IMR-90 (cell line): ENCODE measurements at regions not wholly inside any gene's neighbourhood (a gene's known extent, or its start where the extent isn't known, plus 50 kb on each side); places are given as distances from the start of the nearest gene placed in this dataset.

Source experiments
- ATAC-seq: fragments of 200-7000 bp; cut with Tn5 transposase; 2 replicates; pipeline ENCODE4 v1.9.1; 2020; ENCODE audit warnings: low read depth, mild to moderate bottlenecking, moderate library complexity
- BruUV-seq: library from RNA; stranded (reverse); fragments of 400-500 nt; replicated peaks from 2 replicates; lab custom pipeline; 2021; lab: Mats Ljungman, UMichigan
- CTCF ChIA-PET: fragments of 300-600 bp; formaldehyde crosslinking; extraction: SDS; loops from one replicate; lab custom pipeline; 2021; ENCODE audit warnings: antibody characterized with exemption; lab: Yijun Ruan, JAX
- POLR2A ChIA-PET: fragments of 300-600 bp; sonication (Branson Sonifier 250); formaldehyde crosslinking; loops from one replicate; lab custom pipeline; 2022; ENCODE audit warnings: antibody characterized with exemption; ENCODE audit not compliant: unreplicated experiment; lab: Charles Lee
- DNase-seq: peaks from one replicate; pipeline ENCODE4 v3.0.0; 2013
- H2AFZ ChIP-seq: replicated peaks from 2 replicates; pipeline ENCODE3; 2013; ENCODE audit warnings: low read length, mild to moderate bottlenecking; ENCODE audit not compliant: poor library complexity
- H2AK5ac ChIP-seq: 2 replicates; pipeline ENCODE4 v1.6.1; 2013; ENCODE audit warnings: low read depth, low read length, inconsistent platforms
- H2AK9ac ChIP-seq: replicated peaks from 2 replicates; pipeline ENCODE3; 2013; ENCODE audit warnings: mild to moderate bottlenecking, low read depth, low read length, moderate library complexity; ENCODE audit not compliant: poor library complexity
- H2BK120ac ChIP-seq: 2 replicates; pipeline ENCODE4 v1.6.1; 2013; ENCODE audit warnings: low read depth, low read length, inconsistent platforms
- H2BK15ac ChIP-seq: 3 replicates; pipeline ENCODE4 v1.6.1; 2013; ENCODE audit warnings: low read depth, low read length, inconsistent platforms
- H2BK20ac ChIP-seq: 2 replicates; pipeline ENCODE4 v1.6.1; 2013; ENCODE audit warnings: low read depth, mild to moderate bottlenecking, inconsistent platforms, low read length, moderate library complexity
- H2BK5ac ChIP-seq: 2 replicates; pipeline ENCODE4 v1.6.1; 2013; ENCODE audit warnings: mild to moderate bottlenecking, low read depth, low read length, inconsistent platforms; ENCODE audit not compliant: poor library complexity, severe bottlenecking
- H3K14ac ChIP-seq: replicated peaks from 2 replicates; pipeline ENCODE4 v1.6.1; 2013; ENCODE audit warnings: low read depth, low read length, inconsistent platforms
- H3K18ac ChIP-seq: 2 replicates; pipeline ENCODE4 v1.6.1; 2013; ENCODE audit warnings: low read depth, low read length, control low read depth
- H3K23ac ChIP-seq: 2 replicates; pipeline ENCODE4 v1.6.1; 2013; ENCODE audit warnings: low read depth, low read length, inconsistent platforms
- H3K27ac ChIP-seq: 2 replicates; pipeline ENCODE4 v1.5.1; 2013; ENCODE audit warnings: mild to moderate bottlenecking, control low read depth, low read length; ENCODE audit not compliant: insufficient read depth
- H3K27me3 ChIP-seq: 2 replicates; pipeline ENCODE4 v1.6.1; 2013; ENCODE audit warnings: low read length; ENCODE audit not compliant: control insufficient read depth, insufficient read depth
- H3K36me3 ChIP-seq: 2 replicates; pipeline ENCODE4 v1.6.1; 2013; ENCODE audit warnings: low read length, mixed read lengths; ENCODE audit not compliant: control insufficient read depth, insufficient read depth
- H3K4ac ChIP-seq: 2 replicates; pipeline ENCODE4 v1.6.1; 2013; ENCODE audit warnings: low read depth, low read length, inconsistent platforms
- H3K4me1 ChIP-seq: 2 replicates; pipeline ENCODE4 v1.6.1; 2013; ENCODE audit warnings: low read length, mixed read lengths; ENCODE audit not compliant: control insufficient read depth, insufficient read depth
- H3K4me2 ChIP-seq: 2 replicates; pipeline ENCODE4 v1.6.1; 2013; ENCODE audit warnings: low read depth, mild to moderate bottlenecking, control low read depth, low read length, moderate library complexity
- H3K4me3 ChIP-seq: 2 replicates; pipeline ENCODE4 v1.5.1; 2013; ENCODE audit warnings: low read depth, mild to moderate bottlenecking, control low read depth, low read length, moderate library complexity; ENCODE audit not compliant: insufficient read depth
- H3K56ac ChIP-seq: 2 replicates; pipeline ENCODE4 v1.6.1; 2013; ENCODE audit warnings: low read length, inconsistent platforms; ENCODE audit not compliant: insufficient read depth; ENCODE audit errors: extremely low read depth
- H3K79me1 ChIP-seq, 2 experiments: 2 replicates each; pipeline ENCODE4 v1.6.1; 2013; ENCODE audit warnings: low read length in 2 of 2, inconsistent platforms in 1 of 2, low read depth in 1 of 2
- H3K9ac ChIP-seq: 2 replicates; pipeline ENCODE4 v1.6.1; 2013; ENCODE audit warnings: low read depth, low read length, control low read depth
- H3K9me1 ChIP-seq: 2 replicates; pipeline ENCODE4 v1.6.1; 2013; ENCODE audit warnings: low read length, inconsistent platforms; ENCODE audit not compliant: insufficient read depth
- H3K9me3 ChIP-seq: 2 replicates; pipeline ENCODE4 v1.6.1; 2013; ENCODE audit warnings: low read length; ENCODE audit not compliant: control insufficient read depth, insufficient read depth
- H4K20me1 ChIP-seq: 2 replicates; pipeline ENCODE4 v1.6.1; 2013; ENCODE audit warnings: low read length, inconsistent platforms; ENCODE audit not compliant: insufficient read depth
- H4K5ac ChIP-seq: 2 replicates; pipeline ENCODE4 v1.6.1; 2013; ENCODE audit warnings: mild to moderate bottlenecking, low read depth, low read length, control low read depth
- H4K8ac ChIP-seq, 2 experiments: 2 replicates each; pipeline ENCODE4 v1.6.1; 2013; ENCODE audit warnings: low read depth in 2 of 2, low read length in 2 of 2, control low read depth in 1 of 2, inconsistent platforms in 1 of 2
- H4K91ac ChIP-seq: 2 replicates; pipeline ENCODE4 v1.6.1; 2013; ENCODE audit warnings: low read depth, low read length, inconsistent platforms; ENCODE audit not compliant: insufficient read depth
- BHLHE40 ChIP-seq: fragments of 150-350 bp; IDR thresholded peaks from 2 replicates; pipeline ENCODE4 v1.6.1; 2016; ENCODE audit warnings: mild to moderate bottlenecking, low read depth, low read length
- CEBPB ChIP-seq: IDR thresholded peaks from 2 replicates; pipeline ENCODE4 v1.6.1; 2012; ENCODE audit warnings: low read depth, low read length, improper control_type of control experiment
- CHD1 ChIP-seq: IDR thresholded peaks from 2 replicates; pipeline ENCODE4 v1.6.1; 2012; ENCODE audit warnings: low read depth, low read length, improper control_type of control experiment
- FOS ChIP-seq: fragments of 150-350 bp; IDR thresholded peaks from 2 replicates; pipeline ENCODE4 v1.6.1; 2016; ENCODE audit warnings: low read depth, low read length
- MAFK ChIP-seq: IDR thresholded peaks from 2 replicates; pipeline ENCODE4 v1.6.1; 2012; ENCODE audit warnings: low read depth, low read length, improper control_type of control experiment
- MAZ ChIP-seq: IDR thresholded peaks from 2 replicates; pipeline ENCODE4 v1.6.1; 2012; ENCODE audit warnings: low read depth, mild to moderate bottlenecking, low read length, improper control_type of control experiment, moderate library complexity, borderline replicate concordance
- MXI1 ChIP-seq: IDR thresholded peaks from 2 replicates; pipeline ENCODE4 v1.6.1; 2012; ENCODE audit warnings: low read depth, mild to moderate bottlenecking, low read length, moderate library complexity, borderline replicate concordance
- NFE2L2 ChIP-seq: fragments of 150-350 bp; IDR thresholded peaks from 2 replicates; pipeline ENCODE4 v1.6.1; 2016; ENCODE audit warnings: low read depth, mild to moderate bottlenecking, low read length
- POLR2A ChIP-seq: IDR thresholded peaks from 2 replicates; pipeline ENCODE4 v1.6.1; 2012; ENCODE audit warnings: mild to moderate bottlenecking, low read depth, low read length
- RAD21 ChIP-seq: IDR thresholded peaks from 2 replicates; pipeline ENCODE4 v1.6.1; 2012; ENCODE audit warnings: low read length, improper control_type of control experiment
- RCOR1 ChIP-seq: IDR thresholded peaks from 2 replicates; pipeline ENCODE4 v1.6.1; 2012; ENCODE audit warnings: mild to moderate bottlenecking, low read length, improper control_type of control experiment; ENCODE audit not compliant: insufficient replicate concordance
- RFX5 ChIP-seq: IDR thresholded peaks from 2 replicates; pipeline ENCODE4 v1.8.0; 2012; ENCODE audit warnings: low read depth, mild to moderate bottlenecking, low read length, moderate library complexity
- SMC3 ChIP-seq: fragments of 150-350 bp; IDR thresholded peaks from 2 replicates; pipeline ENCODE4 v1.6.1; 2016; ENCODE audit warnings: low read depth, mild to moderate bottlenecking, antibody characterized with exemption, low read length, moderate library complexity
- WGBS, 2 experiments: methylation state at CpG; one replicate each; pipeline versions ENCODE4 v1.1.5 to v1.1.7; 2013; ENCODE audit warnings: missing lambda C conversion rate in 2 of 2; ENCODE audit not compliant: insufficient read length in 1 of 2; ENCODE audit errors: extremely low coverage in 2 of 2; 5-methylcytosine and 5-hydroxymethylcytosine counted together
- dilution Hi-C: fragments of 300-500 bp; cut with HindIII; formaldehyde crosslinking; loops from one replicate; pipeline ENCODE4 v1.14.3; 2018; ENCODE audit warnings: low sequenced_read_pairs; ENCODE audit not compliant: unreplicated experiment
- in situ Hi-C: fragments of 300-500 bp; cut with MboI; formaldehyde crosslinking; loops from 3 replicates; pipeline ENCODE4 v1.14.3; 2019; ENCODE audit warnings: low sequenced_read_pairs, inconsistent platforms, mixed read lengths
- intact Hi-C: fragments of 100-400 bp; cut with micrococcal nuclease; formaldehyde crosslinking; loops from 2 replicates; pipeline ENCODE4 v1.10.0; 2022
- TF ChIP-seq, protein P1 (sequence below): conservative IDR thresholded peaks from 2 replicates; pipeline ENCODE4 v1.5.1; 2012; ENCODE audit warnings: mild to moderate bottlenecking, low read depth, low read length, improper control_type of control experiment
- TF ChIP-seq, protein P2 (sequence below): fragments of 150-350 bp; IDR thresholded peaks from 2 replicates; pipeline ENCODE4 v1.6.1; 2017; ENCODE audit warnings: mild to moderate bottlenecking, antibody characterized with exemption, low read length, low read depth
- TF ChIP-seq, protein P3 (sequence below): fragments of 150-350 bp; IDR thresholded peaks from 2 replicates; pipeline ENCODE4 v1.6.1; 2016; ENCODE audit warnings: low read depth, mild to moderate bottlenecking, low read length, moderate library complexity, borderline replicate concordance

DNA sequence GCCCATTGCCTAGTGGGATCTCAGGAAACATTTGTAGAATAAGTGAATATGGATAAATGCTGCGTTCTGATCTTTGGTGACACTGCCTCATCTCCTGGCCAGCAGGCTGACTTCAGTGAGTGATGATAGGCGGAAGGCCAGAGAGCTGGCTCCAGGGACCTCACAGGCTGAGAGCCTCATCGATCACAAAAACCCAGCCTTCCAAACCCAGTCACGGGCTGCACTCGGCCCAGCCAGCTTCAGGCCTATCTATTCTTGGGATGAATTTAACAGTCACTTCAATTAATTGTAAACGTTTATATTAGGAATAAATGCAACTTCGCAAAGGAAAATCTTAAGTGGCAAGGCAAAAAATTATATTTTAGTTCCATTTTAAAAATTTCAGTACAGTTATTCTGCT is 201.6 kb downstream of the IRX2 start:
- Histone ChIP-seq H3K18ac (no peak overlapping the region), H4K5ac (no peak overlapping the region), H4K20me1 (no peaks in the 10 kb centered on the region), H3K9ac (no peak overlapping the region), H2BK15ac (no peak overlapping the region), H2BK5ac (no peak overlapping the region), H3K27me3 (no peaks in the 10 kb centered on the region), H3K4me2 (no peak overlapping the region), H4K8ac (no peak overlapping the region), H3K27ac (no peak overlapping the region), H3K14ac (no peak overlapping the region), H2AK5ac (no peak overlapping the region), H2BK20ac (no peak overlapping the region), H3K9me3 (peaks cover 28% of the 10 kb centered on the region), H3K23ac (no peak overlapping the region), H3K79me1 (no peaks in the 10 kb centered on the region), H3K4me3 (no peak overlapping the region), H3K4me1 (no peaks in the 10 kb centered on the region), H3K9me1 (no peaks in the 10 kb centered on the region), H3K36me3 (no peaks in the 10 kb centered on the region), H2AK9ac (no peak overlapping the region), H4K91ac (no peak overlapping the region), H3K56ac (no peak overlapping the region), H3K4ac (no peak overlapping the region), H2BK120ac (no peak overlapping the region), H2AFZ (no peak overlapping the region)
- dilution Hi-C loops (no loop called here), in situ Hi-C loops (no loop called here), intact Hi-C loops (no loop called here)
- no peak for DNase-seq
- ChIA-PET POLR2A (no interaction called here), CTCF (no interaction called here)
- WGBS, 2 experiments, result no CpG with 5 or more reads among the region's 7 CpGs
- BruUV-seq, result no TSS peak
- TF ChIP-seq FOS (no peak), CEBPB (no peak), SMC3 (no peak), NFE2L2 (no peak), RAD21 (no peak), POLR2A (no peak), CHD1 (no peak), MAFK (no peak), MXI1 (no peak), RCOR1 (no peak), RFX5 (no peak), MAZ (no peak), BHLHE40 (no peak)
- TF ChIP-seq, protein P1, sequence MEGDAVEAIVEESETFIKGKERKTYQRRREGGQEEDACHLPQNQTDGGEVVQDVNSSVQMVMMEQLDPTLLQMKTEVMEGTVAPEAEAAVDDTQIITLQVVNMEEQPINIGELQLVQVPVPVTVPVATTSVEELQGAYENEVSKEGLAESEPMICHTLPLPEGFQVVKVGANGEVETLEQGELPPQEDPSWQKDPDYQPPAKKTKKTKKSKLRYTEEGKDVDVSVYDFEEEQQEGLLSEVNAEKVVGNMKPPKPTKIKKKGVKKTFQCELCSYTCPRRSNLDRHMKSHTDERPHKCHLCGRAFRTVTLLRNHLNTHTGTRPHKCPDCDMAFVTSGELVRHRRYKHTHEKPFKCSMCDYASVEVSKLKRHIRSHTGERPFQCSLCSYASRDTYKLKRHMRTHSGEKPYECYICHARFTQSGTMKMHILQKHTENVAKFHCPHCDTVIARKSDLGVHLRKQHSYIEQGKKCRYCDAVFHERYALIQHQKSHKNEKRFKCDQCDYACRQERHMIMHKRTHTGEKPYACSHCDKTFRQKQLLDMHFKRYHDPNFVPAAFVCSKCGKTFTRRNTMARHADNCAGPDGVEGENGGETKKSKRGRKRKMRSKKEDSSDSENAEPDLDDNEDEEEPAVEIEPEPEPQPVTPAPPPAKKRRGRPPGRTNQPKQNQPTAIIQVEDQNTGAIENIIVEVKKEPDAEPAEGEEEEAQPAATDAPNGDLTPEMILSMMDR, result no peak
- TF ChIP-seq, protein P2, sequence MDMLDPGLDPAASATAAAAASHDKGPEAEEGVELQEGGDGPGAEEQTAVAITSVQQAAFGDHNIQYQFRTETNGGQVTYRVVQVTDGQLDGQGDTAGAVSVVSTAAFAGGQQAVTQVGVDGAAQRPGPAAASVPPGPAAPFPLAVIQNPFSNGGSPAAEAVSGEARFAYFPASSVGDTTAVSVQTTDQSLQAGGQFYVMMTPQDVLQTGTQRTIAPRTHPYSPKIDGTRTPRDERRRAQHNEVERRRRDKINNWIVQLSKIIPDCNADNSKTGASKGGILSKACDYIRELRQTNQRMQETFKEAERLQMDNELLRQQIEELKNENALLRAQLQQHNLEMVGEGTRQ, result no peak
- TF ChIP-seq, protein P3, sequence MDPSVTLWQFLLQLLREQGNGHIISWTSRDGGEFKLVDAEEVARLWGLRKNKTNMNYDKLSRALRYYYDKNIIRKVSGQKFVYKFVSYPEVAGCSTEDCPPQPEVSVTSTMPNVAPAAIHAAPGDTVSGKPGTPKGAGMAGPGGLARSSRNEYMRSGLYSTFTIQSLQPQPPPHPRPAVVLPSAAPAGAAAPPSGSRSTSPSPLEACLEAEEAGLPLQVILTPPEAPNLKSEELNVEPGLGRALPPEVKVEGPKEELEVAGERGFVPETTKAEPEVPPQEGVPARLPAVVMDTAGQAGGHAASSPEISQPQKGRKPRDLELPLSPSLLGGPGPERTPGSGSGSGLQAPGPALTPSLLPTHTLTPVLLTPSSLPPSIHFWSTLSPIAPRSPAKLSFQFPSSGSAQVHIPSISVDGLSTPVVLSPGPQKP, result no peak
- no peak for ATAC-seq
